Hematopoietic multipotent progenitor cell treated with erythropoietin and hydrocortisone succinate and interleukin-3 and kit ligand, for 6 days (in vitro differentiated cells): ENCODE measurements at regions not wholly inside any gene's neighbourhood (a gene's known extent, or its start where the extent isn't known, plus 50 kb on each side); places are given as distances from the start of the nearest gene placed in this dataset.

ENCODE experiments used
- DNase-seq: peaks from one replicate; pipeline ENCODE4 v3.0.0-alpha.2; 2015

DNA sequence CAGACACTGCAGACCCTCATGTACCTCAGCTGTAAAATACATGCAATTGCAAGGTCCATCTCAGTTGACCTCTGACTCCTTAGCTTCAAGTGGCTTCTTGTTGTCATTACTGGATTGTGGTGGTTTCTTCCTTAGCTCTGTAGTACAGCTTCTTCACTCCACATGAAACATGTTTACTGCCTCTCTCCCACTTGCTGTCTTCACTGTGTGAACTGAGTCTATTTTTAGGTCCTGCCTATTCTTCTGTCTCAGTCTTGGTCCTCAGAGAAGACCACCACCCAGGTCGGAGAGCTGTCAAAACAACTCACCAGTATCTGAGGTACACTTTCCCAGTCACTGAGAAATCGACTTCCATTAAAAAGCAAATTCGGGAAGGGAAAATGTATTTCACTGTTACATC lies 50.2 kb upstream of the EYA4 start:
- DNase-seq, result no peak

DNA sequence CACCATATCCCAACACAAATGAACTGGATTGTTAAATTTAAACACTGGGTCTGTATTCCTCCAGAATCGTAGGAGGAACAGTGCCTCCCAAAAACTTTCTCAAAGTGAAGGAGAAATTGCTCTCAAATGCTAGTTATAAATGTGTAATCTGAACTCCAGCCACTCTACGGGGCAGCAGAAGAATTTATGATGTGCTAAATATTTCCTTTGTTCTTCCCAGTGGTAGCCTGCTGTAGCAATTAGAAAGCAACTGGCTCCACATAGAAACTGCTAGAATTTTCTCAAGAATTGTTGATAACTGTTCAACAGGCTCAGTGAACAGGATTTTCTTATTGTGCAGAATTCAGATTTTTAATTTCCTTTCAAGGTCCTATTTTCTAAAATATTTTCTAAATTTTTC lies 49.8 kb upstream of the EYA4 start:
- no peak for DNase-seq
